ENCODE measurements at regions not wholly inside any gene's neighbourhood (a gene's known extent, or its start where the extent isn't known, plus 50 kb on each side); places are given as distances from the start of the nearest gene placed in this dataset.

- no peak for TF ChIP-seq CTCF (IDR thresholded peaks at IDR 0.05)
- TF ChIP-seq POLR2A (IDR thresholded peaks at IDR 0.05) = no peak
- no peak for TF ChIP-seq POLR2AphosphoS5 (IDR thresholded peaks at IDR 0.05)
Observed at GRCh38 chr3:161640181-161640580, 143.6 kb downstream of the OTOL1 start.

Data from gastroesophageal sphincter (tissue), 3 donors.